Tongue (tissue), 1 donor: ENCODE measurements at regions not wholly inside any gene's neighbourhood (a gene's known extent, or its start where the extent isn't known, plus 50 kb on each side); places are given as distances from the start of the nearest gene placed in this dataset.
"Not testable (repeated sequence)": the region's sequence is repeated elsewhere in the genome, so short reads cannot be mapped to it uniquely, and the experiment has no call there.

Experiments used
- DNase-seq: peaks from one replicate; pipeline ENCODE4 v3.0.0-alpha.2; 2015

DNA sequence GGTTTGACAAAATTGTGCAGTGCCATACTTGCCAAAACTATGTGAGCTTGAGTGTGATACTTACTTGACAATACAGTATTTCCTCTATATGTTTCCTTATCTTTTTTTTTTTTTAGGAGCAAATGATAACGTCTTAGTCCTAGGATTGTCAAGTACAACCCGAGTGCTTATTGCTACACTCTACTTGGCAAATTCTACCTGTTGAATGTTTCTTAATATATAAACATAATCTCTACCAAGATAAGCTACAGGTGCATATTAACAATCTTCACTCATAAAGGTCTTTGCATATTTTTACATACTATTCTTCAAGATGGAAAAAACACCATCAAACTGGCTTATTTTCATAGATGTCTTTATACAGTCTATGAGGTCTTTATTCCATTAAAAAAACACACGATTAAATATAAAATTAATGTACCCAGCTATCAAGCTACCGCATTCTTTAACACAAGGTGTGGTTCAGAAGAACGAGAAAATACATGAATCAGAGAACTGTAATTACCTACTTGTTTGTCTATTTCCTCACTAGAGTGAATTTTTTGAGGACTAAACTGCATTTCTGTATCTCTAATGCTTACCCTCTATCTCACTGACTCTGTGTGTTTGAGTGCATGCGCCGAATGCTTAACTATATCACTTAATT lies 76.1 kb upstream of the PDSS1 start:
- no peak for DNase-seq

DNA sequence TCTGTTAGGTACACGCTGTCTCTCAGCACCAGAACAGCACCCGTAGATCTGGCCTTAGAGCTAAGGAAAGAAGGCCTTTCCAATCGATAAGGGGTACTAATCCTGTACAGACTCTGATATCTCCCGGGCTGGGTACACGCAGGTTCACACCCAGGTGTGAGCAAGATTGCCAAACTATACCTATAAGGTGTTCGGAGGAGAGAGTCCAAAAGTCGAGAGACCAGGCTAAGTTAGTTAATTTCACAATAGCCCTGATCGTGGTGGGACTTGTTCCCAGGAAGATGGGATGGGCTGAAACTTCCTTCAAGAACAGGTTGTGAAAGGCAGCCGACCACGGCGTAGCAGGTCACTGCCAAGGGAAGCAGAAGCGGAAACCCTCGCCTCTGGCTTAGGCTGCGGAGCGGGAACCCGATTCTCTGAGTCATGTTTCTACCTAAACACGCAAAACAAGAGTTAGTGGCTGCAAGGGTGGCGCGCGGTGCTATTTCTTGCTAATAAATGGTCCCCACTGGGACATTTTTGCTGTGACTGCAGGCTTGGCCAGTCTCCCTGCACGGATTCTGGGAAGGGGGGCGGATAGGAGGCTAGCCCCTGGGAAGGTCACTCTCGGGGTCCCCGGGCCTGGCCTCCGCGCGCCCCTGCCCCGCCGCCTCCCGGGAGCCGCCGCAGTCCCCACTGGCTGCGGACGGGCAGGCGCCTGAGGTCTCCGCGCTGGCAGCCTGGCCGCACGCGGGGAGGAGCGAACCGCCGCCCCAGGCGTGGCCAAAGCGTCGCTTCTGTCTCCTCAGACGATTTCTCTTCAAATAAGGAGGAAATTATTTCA lies 75.4 kb upstream of the PDSS1 start:
- peak; percentile 11 for DNase-seq

DNA sequence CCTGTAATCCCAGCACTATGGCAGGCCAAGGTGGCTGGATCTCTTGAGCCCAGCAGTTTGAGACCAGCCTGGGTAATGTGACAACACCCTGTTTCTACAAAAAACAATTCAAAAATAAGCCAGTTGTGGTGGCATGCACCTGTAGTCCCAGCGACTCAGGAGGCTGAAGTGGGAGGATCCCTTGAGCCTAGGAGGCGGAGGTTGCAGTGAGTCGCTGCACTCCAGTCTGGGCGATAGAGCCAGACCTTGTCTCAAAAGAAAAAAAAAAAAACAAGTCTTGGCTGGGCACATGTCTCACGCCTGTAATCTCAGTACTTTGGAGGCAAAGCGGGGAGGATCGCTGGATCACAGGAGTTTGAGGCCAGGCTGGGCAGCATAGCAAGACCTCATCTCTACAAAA lies 74.6 kb upstream of the PDSS1 start:
- DNase-seq: no peak

DNA sequence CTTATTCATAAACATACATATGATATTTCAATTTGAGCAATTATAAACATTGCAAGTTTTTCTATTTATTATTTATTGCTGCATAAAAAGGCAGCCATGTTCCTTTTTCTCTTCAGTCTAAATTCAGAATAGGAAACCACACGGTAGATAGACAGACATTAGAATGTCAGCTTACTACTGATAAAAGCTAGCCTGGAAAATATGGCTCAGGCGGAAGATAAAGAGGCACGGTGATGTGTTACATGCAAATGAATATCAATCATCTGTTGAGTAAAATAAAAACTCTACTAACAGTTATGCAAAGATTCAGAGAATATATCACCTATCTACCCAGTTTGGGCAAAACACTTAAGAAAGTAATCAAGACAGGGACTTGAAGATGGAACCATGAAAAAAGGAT lies 73.5 kb upstream of the PDSS1 start:
- DNase-seq: no peak

DNA sequence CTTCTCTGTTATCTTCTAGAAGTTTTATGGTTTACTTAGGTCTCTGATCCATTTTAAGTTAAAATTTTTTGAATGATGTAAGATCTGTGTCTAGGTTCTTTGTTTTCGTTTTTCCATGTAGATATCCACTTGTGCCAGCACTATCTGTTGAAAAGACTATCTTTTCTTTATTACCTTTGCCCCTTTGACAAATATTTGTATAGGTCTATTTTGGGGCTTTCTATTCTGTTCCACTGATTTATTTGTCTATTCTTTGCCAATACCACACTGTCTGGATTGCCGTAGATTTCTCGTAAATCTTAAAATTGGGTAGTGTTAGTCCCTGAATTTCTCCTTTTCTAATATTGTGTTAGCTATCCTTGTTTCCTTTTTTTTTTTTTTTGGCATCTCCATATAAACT lies 71.4 kb upstream of the PDSS1 start:
- DNase-seq: no peak

DNA sequence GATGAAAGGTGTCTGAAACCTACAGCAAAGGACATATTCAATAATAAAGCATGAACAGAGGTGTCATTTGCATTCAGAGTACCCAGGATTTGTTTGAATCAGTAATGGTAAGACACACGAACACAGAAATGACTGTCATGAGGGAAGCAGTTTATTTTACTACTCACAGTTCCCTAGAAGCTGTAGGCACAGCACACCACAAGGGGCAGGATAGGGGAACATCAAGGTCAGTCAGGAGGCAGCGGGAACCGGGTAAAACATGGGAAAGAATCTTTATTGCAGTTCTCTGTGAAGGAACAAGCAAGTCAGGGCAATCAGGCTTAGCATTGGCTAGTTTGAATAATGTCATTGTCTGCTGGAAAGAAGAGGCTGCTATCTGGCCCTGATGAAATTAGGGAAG lies 70.2 kb upstream of the PDSS1 start:
- no peak for DNase-seq

DNA sequence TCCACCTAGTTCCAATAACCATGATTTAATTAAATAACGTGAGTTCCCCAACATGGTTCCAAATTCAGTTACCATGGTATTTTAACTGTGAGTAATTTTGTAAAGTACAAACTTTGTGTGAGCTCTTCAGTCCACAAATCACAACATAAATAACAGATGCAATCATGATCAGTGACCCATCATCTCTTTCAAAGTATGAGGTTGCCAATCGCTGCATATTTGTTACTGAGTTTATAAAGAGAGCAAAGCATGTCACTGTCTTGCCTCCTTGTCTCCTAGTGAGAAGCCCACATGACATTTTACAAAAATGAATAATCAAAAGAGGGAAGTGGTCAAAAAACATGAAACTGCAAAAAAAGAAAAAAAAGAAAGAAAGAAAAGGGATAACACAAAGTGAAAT lies 69.1 kb upstream of the PDSS1 start:
- no peak for DNase-seq

DNA sequence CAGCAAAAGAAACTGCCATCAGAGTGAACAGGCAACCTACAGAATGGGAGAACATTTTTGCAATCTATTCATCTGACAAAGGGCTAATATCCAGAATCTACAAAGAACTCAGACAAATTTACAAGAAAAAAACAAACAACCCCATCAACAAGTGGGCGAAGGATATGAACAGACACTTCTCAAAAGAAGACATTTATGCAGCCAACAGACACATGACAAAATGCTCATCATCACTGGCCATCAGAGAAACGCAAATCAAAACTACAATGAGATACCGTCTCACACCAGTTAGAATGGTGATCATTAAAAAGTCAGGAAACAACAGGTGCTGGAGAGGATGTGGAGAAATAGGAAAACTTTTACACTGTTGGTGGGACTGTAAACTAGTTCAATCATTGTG lies 65.3 kb upstream of the PDSS1 start:
- DNase-seq: not testable (repeated sequence)

DNA sequence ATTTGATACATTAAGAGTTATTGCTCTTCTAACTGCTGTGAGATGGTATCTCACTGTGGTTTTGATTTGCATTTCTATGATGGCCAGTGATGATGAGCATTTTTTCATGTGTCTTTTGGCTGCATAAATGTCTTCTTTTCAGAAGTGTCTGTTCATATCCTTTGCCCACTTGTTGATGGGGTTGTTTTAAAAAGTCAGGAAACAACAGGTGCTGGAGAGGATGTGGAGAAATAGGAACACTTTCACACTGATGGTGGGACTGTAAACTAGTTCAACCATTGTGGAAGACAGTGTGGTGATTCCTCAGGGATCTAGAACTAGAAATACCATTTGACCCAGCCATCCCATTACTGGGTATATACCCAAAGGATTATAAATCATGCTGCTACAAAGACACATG lies 63.4 kb upstream of the PDSS1 start:
- DNase-seq: not testable (repeated sequence)

DNA sequence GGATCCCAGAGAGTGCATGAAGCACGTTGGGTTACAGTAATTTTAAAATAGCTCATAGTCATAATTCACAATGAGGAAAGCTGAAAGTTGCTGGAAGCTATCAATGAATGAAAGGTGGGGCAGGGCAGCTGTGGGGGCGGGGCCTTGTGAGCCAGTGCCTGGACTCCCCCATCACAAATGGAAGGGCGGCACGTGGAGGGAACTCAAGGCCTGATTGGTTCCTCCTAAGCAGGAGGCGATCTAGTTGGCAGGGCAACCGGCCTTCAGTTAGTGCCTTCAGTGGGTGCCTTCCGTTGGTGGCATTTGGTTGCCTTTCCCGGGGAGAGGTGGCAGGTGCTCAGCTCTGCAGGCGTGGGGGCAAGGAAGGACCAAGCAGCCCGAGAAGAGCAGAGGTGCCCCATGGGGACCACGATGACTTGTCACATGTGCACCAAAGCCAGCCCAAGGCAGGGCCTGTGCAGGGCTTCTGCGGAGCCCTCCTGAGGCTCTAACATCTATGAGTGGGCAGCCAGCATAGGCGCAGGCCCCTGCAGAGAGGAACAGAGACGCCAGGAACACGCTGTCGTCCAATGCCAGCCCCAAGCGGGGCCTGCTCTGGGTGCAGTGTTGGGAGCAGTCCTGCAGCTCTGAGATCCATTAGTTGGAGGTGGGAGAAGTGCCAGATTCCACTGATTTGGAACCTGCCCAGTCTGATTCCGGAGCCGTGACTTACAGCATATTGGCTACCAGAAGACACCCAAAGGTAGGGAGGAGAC lies 59.8 kb upstream of the PDSS1 start:
- no peak for DNase-seq

DNA sequence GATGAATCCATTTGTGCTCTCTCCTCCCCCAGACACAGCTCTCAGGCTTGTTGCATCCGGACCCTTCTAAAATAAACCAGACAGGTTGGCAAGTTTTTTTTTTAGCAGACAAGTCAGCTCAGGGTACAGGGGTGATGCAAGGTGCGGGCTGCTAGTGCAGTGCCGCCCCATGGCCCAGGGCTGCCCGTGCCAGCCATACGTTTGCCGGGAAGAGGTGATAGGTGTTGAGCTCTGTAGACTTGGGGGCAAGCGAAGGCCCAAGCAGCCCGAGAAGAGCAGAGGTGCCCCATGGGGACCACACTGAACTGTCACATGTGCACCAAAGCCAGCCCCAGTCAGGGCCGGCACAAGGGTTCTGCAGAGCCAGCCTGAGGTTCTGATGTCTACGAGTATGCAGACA lies 57.1 kb upstream of the PDSS1 start:
- DNase-seq: no peak

DNA sequence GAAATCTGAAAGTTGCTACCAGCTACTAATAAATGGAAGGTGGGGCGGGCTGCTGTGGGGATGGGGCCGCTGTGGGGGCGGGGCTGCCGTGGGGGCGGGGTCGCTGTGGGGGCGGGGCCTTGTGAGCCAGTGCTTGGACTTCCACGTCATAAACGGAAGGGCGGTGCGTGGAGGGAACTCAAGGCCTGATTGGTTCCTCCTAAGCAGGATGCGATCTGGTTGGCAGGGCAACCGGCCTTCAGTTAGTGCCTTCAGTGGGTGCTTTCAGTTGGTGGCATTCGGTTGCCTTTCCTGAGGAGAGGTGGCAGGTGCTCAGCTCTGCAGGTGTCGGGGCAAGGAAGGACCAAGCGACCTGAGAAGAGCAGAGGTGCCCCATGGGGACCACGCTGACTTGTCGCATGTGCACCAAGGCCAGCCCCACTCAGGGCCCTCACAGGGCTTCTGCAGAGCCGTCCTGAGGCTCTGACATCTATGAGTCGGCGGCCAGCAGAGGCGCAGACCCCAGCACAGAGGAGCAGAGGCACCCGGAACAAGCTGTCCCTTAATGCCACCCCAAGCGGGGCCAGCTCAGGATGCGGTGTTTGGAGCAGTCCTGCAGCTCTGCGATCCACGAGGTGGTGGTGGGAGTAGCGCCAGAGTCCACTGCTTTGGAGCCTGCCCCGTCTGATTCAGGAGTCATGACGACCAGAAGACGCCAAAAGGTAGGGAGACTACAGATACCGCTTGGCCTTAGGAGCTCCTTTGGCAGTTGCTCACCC lies 54.4 kb upstream of the PDSS1 start:
- DNase-seq: no peak

DNA sequence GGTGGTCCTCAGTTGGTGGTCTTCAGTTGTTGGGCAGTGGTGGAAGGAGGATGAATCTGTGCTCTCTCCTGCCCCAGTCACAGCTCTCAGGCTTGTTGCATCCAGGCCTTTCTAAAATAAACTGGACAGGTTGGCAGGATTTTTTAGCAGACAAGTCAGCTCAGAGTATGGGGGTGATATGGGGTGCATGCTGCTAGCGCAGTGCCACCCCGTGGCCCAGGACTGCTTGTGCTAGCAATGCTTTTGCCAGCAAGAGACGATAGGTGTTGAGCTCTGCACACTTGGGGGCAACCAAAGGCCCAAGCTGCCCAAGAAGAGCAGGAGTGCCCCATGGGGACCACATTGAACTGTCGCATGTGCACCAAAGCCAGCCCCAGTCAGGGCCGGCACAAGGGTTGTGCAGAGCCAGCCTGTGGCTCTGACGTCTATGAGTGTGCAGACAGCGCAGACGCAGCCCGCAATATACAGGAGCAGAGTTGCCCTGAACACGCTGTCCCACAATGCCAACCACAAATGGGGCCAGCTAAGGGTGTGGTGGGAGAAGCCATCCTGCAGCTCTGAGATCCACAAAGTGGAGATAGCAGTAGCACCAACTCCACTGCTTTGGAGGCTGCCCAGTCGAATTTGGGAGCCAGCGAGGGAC lies 49.8 kb upstream of the PDSS1 start:
- no peak for DNase-seq
